ENCODE measurements at regions not wholly inside any gene's neighbourhood (a gene's known extent, or its start where the extent isn't known, plus 50 kb on each side); places are given as distances from the start of the nearest gene placed in this dataset.

- Histone ChIP-seq H3K9me2 (replicated peaks; ENCODE audit: control insufficient read depth, low read length) (no peaks in the 10 kb centered on the region), H3K4me3 (ENCODE audit: low read length) (no peak overlapping the region), H3K36me3 (ENCODE audit: control insufficient read depth, low read length) (no peaks in the 10 kb centered on the region), H4K20me1 (ENCODE audit: control insufficient read depth, insufficient read depth, low read depth, low read length) (no peaks in the 10 kb centered on the region), H3K79me2 (ENCODE audit: control insufficient read depth, low read length) (no peaks in the 10 kb centered on the region), H3F3A (ENCODE audit: control insufficient read depth, insufficient read depth) (no peaks in the 10 kb centered on the region), H3K27ac (ENCODE audit: low read depth, low read length) (no peak overlapping the region), H3K9me3 (ENCODE audit: control insufficient read depth, insufficient read depth, low read length) (no peaks in the 10 kb centered on the region), H3K4me1 (ENCODE audit: control insufficient read depth, low read length) (no peaks in the 10 kb centered on the region), H3K4me2 (ENCODE audit: low read length) (no peak overlapping the region), H3K27me3 (ENCODE audit: control insufficient read depth, low read length) (no peaks in the 10 kb centered on the region)
- no peak for TF ChIP-seq EZH2phosphoT487 (IDR thresholded peaks at IDR 0.05; ENCODE audit: borderline replicate concordance, low read length)
These were observed 647.0 kb upstream of the MGAT4C start for GRCh38 chr12:86903159-86903558.

- Histone ChIP-seq H3K79me2 (ENCODE audit: control insufficient read depth, low read length) (no peaks in the 10 kb centered on the region), H3F3A (ENCODE audit: control insufficient read depth, insufficient read depth) (no peaks in the 10 kb centered on the region), H3K4me1 (ENCODE audit: control insufficient read depth, low read length) (no peaks in the 10 kb centered on the region), H3K4me3 (ENCODE audit: low read length) (no peak overlapping the region), H3K27me3 (ENCODE audit: control insufficient read depth, low read length) (no peaks in the 10 kb centered on the region), H3K9me3 (ENCODE audit: control insufficient read depth, insufficient read depth, low read length) (no peaks in the 10 kb centered on the region), H3K27ac (ENCODE audit: low read depth, low read length) (no peak overlapping the region), H3K9me2 (replicated peaks; ENCODE audit: control insufficient read depth, low read length) (no peaks in the 10 kb centered on the region), H3K36me3 (ENCODE audit: control insufficient read depth, low read length) (no peaks in the 10 kb centered on the region), H3K4me2 (ENCODE audit: low read length) (no peak overlapping the region), H4K20me1 (ENCODE audit: control insufficient read depth, insufficient read depth, low read depth, low read length) (no peaks in the 10 kb centered on the region)
- TF ChIP-seq CTCF (IDR thresholded peaks at IDR 0.05; ENCODE audit: low read depth, low read length, poor library complexity, severe bottlenecking) = no peak
- TF ChIP-seq EZH2phosphoT487 (IDR thresholded peaks at IDR 0.05; ENCODE audit: borderline replicate concordance, low read length) = no peak
These were observed 604.6 kb upstream of the MGAT4C start for GRCh38 chr12:86860776-86861175.

- H3K27ac ChIP-seq (ENCODE audit: low read depth, low read length) = no peak overlapping the region
- no peaks in the 10 kb centered on the region for H3K9me2 ChIP-seq (replicated peaks; ENCODE audit: control insufficient read depth, low read length)
- no peaks in the 10 kb centered on the region for H4K20me1 ChIP-seq (ENCODE audit: control insufficient read depth, insufficient read depth, low read depth, low read length)
- no peak overlapping the region for H3K4me3 ChIP-seq (ENCODE audit: low read length)
- H3F3A ChIP-seq (ENCODE audit: control insufficient read depth, insufficient read depth) = no peaks in the 10 kb centered on the region
- no peaks in the 10 kb centered on the region for H3K79me2 ChIP-seq (ENCODE audit: control insufficient read depth, low read length)
- H3K27me3 ChIP-seq (ENCODE audit: control insufficient read depth, low read length) = no peaks in the 10 kb centered on the region
- H3K4me1 ChIP-seq (ENCODE audit: control insufficient read depth, low read length) = no peaks in the 10 kb centered on the region
- no peak for TF ChIP-seq EZH2phosphoT487 (IDR thresholded peaks at IDR 0.05; ENCODE audit: borderline replicate concordance, low read length)
- no peak for TF ChIP-seq CTCF (IDR thresholded peaks at IDR 0.05; ENCODE audit: low read depth, low read length, poor library complexity, severe bottlenecking)
- no peaks in the 10 kb centered on the region for H3K9me3 ChIP-seq (ENCODE audit: control insufficient read depth, insufficient read depth, low read length)
- no peak overlapping the region for H3K4me2 ChIP-seq (ENCODE audit: low read length)
- no peaks in the 10 kb centered on the region for H3K36me3 ChIP-seq (ENCODE audit: control insufficient read depth, low read length)
These were observed 596.3 kb upstream of the MGAT4C start for GRCh38 chr12:86852451-86852850.

GRCh38 chr12:86838711-86839110 lies 582.5 kb upstream of the MGAT4C start:
- no peaks in the 10 kb centered on the region for H3K9me2 ChIP-seq (replicated peaks; ENCODE audit: control insufficient read depth, low read length)
- H3K9me3 ChIP-seq (ENCODE audit: control insufficient read depth, insufficient read depth, low read length) = no peaks in the 10 kb centered on the region; the same call in 1 of the 2 replicates
- H3K36me3 ChIP-seq (ENCODE audit: control insufficient read depth, low read length) = no peaks in the 10 kb centered on the region
- H3K4me1 ChIP-seq (ENCODE audit: control insufficient read depth, low read length) = no peaks in the 10 kb centered on the region
- no peaks in the 10 kb centered on the region for H3K79me2 ChIP-seq (ENCODE audit: control insufficient read depth, low read length)
- no peaks in the 10 kb centered on the region for H3F3A ChIP-seq (ENCODE audit: control insufficient read depth, insufficient read depth)
- no peaks in the 10 kb centered on the region for H3K27me3 ChIP-seq (ENCODE audit: control insufficient read depth, low read length)
- no peak overlapping the region for H3K4me2 ChIP-seq (ENCODE audit: low read length)
- no peak overlapping the region for H3K27ac ChIP-seq (ENCODE audit: low read depth, low read length)
- TF ChIP-seq EZH2phosphoT487 (IDR thresholded peaks at IDR 0.05; ENCODE audit: borderline replicate concordance, low read length) = no peak
- TF ChIP-seq CTCF (IDR thresholded peaks at IDR 0.05; ENCODE audit: low read depth, low read length, poor library complexity, severe bottlenecking) = no peak
- no peak overlapping the region for H3K4me3 ChIP-seq (ENCODE audit: low read length)
- H4K20me1 ChIP-seq (ENCODE audit: control insufficient read depth, insufficient read depth, low read depth, low read length) = no peaks in the 10 kb centered on the region

All from DOHH2 (cell line).